Right ventricle myocardium inferior (tissue), 1 donor: ENCODE measurements at regions not wholly inside any gene's neighbourhood (a gene's known extent, or its start where the extent isn't known, plus 50 kb on each side); places are given as distances from the start of the nearest gene placed in this dataset.

Experiments
- ATAC-seq: fragments of 200-7000 bp; cut with Tn5 transposase; one replicate; pipeline ENCODE4 v1.9.1; 2020; ENCODE audit warnings: mild to moderate bottlenecking, moderate library complexity
- DNase-seq: peaks from one replicate; pipeline ENCODE4 v3.0.0; 2021; ENCODE audit errors: missing footprints
- intact Hi-C: fragments of 100-400 bp; cut with DNase I; formaldehyde crosslinking; loops from one replicate; pipeline ENCODE4 v1.11.0; 2022
- donor health status: DM: no; HTN: yes; CAD: no; lungs with severe emphysema.

GRCh38 chr4:115834441-115834840 is 721.0 kb upstream of the NDST4 start:
- DNase-seq (no peak), ATAC-seq (no peak)
- intact Hi-C loops: no loop called here

GRCh38 chr4:115824630-115825029 is 711.2 kb upstream of the NDST4 start:
- DNase-seq (no peak), ATAC-seq (no peak)
- intact Hi-C loops: no loop called here

- ATAC-seq (no peak), DNase-seq (no peak)
- intact Hi-C loops: no loop called here
Measured at GRCh38 chr4:115803825-115804224, 690.4 kb upstream of the NDST4 start.

GRCh38 chr4:115790812-115791211 is 677.4 kb upstream of the NDST4 start:
- no peak for DNase-seq
- ATAC-seq: no peak
- intact Hi-C loops: no loop called here

GRCh38 chr4:115781528-115782146 is 668.2 kb upstream of the NDST4 start:
- no peak for DNase-seq
- intact Hi-C loops: no loop called here
- no peak for ATAC-seq

- intact Hi-C loops: no loop called here
- DNase-seq (no peak), ATAC-seq (no peak)
Measured at GRCh38 chr4:115780835-115781234, 667.4 kb upstream of the NDST4 start.

- no peak for DNase-seq
- intact Hi-C loops: no loop called here
- ATAC-seq: no peak
Measured at GRCh38 chr4:115780268-115780667, 666.8 kb upstream of the NDST4 start.

- DNase-seq (no peak), ATAC-seq (no peak)
- intact Hi-C loops: no loop called here
Measured at GRCh38 chr4:115770046-115770543, 656.7 kb upstream of the NDST4 start.

- no peak for ATAC-seq
- DNase-seq: no peak
Measured at GRCh38 chr4:115769396-115769795, 656.0 kb upstream of the NDST4 start.

GRCh38 chr4:115763051-115763450 is 649.6 kb upstream of the NDST4 start:
- DNase-seq (no peak), ATAC-seq (no peak)
- intact Hi-C loops: no loop called here

More at GRCh38 chr4:115769396-115769795, 656.0 kb upstream of the NDST4 start:
- intact Hi-C loops: no loop called here

GRCh38 chr4:115759231-115759630 is 645.8 kb upstream of the NDST4 start:
- ATAC-seq (no peak), DNase-seq (no peak)
- intact Hi-C loops: no loop called here

- DNase-seq: no peak
- intact Hi-C loops: no loop called here
- ATAC-seq: no peak
Measured at GRCh38 chr4:115749404-115749803, 636.0 kb upstream of the NDST4 start.

- DNase-seq: no peak
- intact Hi-C loops: no loop called here
- no peak for ATAC-seq
Measured at GRCh38 chr4:115740806-115741205, 627.4 kb upstream of the NDST4 start.

- intact Hi-C loops: no loop called here
- ATAC-seq (no peak), DNase-seq (no peak)
Measured at GRCh38 chr4:115729739-115730266, 616.4 kb upstream of the NDST4 start.

- no peak for ATAC-seq
- no peak for DNase-seq
- intact Hi-C loops: no loop called here
Measured at GRCh38 chr4:115723621-115724020, 610.2 kb upstream of the NDST4 start.

GRCh38 chr4:115720611-115721010 is 607.2 kb upstream of the NDST4 start:
- DNase-seq (no peak), ATAC-seq (no peak)
- intact Hi-C loops: no loop called here

GRCh38 chr4:115711575-115711974 is 598.2 kb upstream of the NDST4 start:
- intact Hi-C loops: no loop called here
- no peak for ATAC-seq

GRCh38 chr4:115688961-115689360 is 575.5 kb upstream of the NDST4 start:
- ATAC-seq (no peak), DNase-seq (no peak)
- intact Hi-C loops: no loop called here

More at GRCh38 chr4:115711575-115711974, 598.2 kb upstream of the NDST4 start:
- DNase-seq: no peak

GRCh38 chr4:115687052-115687755 is 573.8 kb upstream of the NDST4 start:
- DNase-seq (no peak), ATAC-seq (no peak)
- intact Hi-C loops: no loop called here

GRCh38 chr4:115678425-115678941 is 565.1 kb upstream of the NDST4 start:
- intact Hi-C loops: no loop called here
- no peak for DNase-seq
- no peak for ATAC-seq
